ENCODE measurements at regions not wholly inside any gene's neighbourhood (a gene's known extent, or its start where the extent isn't known, plus 50 kb on each side); places are given as distances from the start of the nearest gene placed in this dataset.

DNA sequence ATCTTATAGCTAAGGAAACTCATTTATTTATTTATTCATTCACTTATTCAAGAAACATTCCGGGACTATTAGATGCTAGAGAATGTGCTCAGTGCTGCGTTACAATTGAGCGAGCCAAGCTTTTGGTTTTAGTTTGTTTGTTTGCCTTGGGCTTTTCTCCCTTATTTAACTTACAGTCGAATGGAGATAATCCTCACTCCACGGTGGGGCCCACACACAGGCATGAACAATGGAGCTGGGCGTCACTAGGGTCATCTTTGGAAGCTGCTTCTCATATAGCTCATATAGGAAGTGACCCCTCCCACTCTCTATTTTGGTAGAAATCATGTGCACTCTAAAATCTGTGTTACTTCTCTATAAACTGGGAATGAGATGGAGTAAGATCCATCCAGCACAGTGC is 210.0 kb downstream of the TMEM114 start:
- TF ChIP-seq, protein P1, sequence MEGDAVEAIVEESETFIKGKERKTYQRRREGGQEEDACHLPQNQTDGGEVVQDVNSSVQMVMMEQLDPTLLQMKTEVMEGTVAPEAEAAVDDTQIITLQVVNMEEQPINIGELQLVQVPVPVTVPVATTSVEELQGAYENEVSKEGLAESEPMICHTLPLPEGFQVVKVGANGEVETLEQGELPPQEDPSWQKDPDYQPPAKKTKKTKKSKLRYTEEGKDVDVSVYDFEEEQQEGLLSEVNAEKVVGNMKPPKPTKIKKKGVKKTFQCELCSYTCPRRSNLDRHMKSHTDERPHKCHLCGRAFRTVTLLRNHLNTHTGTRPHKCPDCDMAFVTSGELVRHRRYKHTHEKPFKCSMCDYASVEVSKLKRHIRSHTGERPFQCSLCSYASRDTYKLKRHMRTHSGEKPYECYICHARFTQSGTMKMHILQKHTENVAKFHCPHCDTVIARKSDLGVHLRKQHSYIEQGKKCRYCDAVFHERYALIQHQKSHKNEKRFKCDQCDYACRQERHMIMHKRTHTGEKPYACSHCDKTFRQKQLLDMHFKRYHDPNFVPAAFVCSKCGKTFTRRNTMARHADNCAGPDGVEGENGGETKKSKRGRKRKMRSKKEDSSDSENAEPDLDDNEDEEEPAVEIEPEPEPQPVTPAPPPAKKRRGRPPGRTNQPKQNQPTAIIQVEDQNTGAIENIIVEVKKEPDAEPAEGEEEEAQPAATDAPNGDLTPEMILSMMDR (IDR thresholded peaks at IDR 0.05) = no peak
- TF ChIP-seq POLR2A (IDR thresholded peaks at IDR 0.05; ENCODE audit: low read depth) = no peak

Measured in esophagus muscularis mucosa (tissue), 3 donors.